Esophagus muscularis mucosa (tissue), 3 donors: ENCODE measurements at regions not wholly inside any gene's neighbourhood (a gene's known extent, or its start where the extent isn't known, plus 50 kb on each side); places are given as distances from the start of the nearest gene placed in this dataset.

Experiments
- CTCF ChIP-seq, 3 experiments: fragments of 200-600 bp in 2 of 3; fragments of 450-650 bp in 1 of 3; sonication (generic) in 2 of 3; IDR thresholded peaks; one replicate each; pipeline ENCODE4 v1.5.1; 2017 to 2019; ENCODE audit warnings: antibody characterized with exemption in 3 of 3, mild to moderate bottlenecking in 2 of 3, moderate library complexity in 1 of 3
- POLR2AphosphoS5 ChIP-seq, 2 donors: sonication (generic); formaldehyde crosslinking; IDR thresholded peaks; one replicate each; pipeline ENCODE4 v1.6.1; 2017; ENCODE audit warnings: antibody characterized with exemption in 2 of 2

DNA sequence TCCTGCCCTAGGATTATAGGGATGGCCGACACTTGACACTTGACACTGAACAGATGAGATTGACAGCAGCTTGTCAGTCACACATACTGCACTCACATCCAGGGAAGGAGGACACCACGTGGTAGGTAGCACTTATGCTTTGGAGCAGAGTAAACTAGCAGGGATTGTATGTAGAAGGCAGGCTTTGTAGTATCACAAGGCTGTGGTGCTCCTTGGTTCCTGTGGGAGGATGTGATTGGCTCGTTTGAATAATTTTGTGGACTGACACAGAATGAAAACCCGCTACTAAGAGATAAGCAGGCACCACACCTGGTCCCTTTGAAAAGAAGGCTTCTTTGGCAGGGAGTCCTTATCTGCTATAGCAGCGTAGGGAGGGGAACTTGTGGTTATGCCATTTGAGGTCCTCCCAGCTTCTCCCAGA, 63.6 kb upstream of the IL12B start:
- TF ChIP-seq CTCF (IDR thresholded peaks at IDR 0.05): no peak
- TF ChIP-seq POLR2AphosphoS5 (IDR thresholded peaks at IDR 0.05): no peak
